NK-92 (cell line): ENCODE measurements at regions not wholly inside any gene's neighbourhood (a gene's known extent, or its start where the extent isn't known, plus 50 kb on each side); places are given as distances from the start of the nearest gene placed in this dataset.

Source experiments
- DNase-seq: peaks from one replicate; lab custom pipeline; 2025; ENCODE audit not compliant: unreplicated experiment; lab: John Stamatoyannopoulos, UW

GRCh38 chr15:93247466-93248121 is 158.6 kb upstream of the RGMA start:
- DNase-seq: no peak

GRCh38 chr15:93246266-93247242 is 157.5 kb upstream of the RGMA start:
- no peak for DNase-seq

GRCh38 chr15:93245661-93246042 is 156.6 kb upstream of the RGMA start:
- no peak for DNase-seq

GRCh38 chr15:93244696-93245660 is 156.0 kb upstream of the RGMA start:
- DNase-seq: no peak

GRCh38 chr15:93243573-93243972 is 154.6 kb upstream of the RGMA start:
- DNase-seq: no peak

- no peak for DNase-seq
Measured at GRCh38 chr15:93241696-93242585, 152.9 kb upstream of the RGMA start.

- DNase-seq: no peak
Measured at GRCh38 chr15:93239993-93240392, 151.0 kb upstream of the RGMA start.

GRCh38 chr15:93239591-93239990 is 150.6 kb upstream of the RGMA start:
- no peak for DNase-seq

- no peak for DNase-seq
Measured at GRCh38 chr15:93238641-93239040, 149.6 kb upstream of the RGMA start.

GRCh38 chr15:93235926-93236780 is 147.1 kb upstream of the RGMA start:
- no peak for DNase-seq

- DNase-seq: no peak
Measured at GRCh38 chr15:93235269-93235668, 146.3 kb upstream of the RGMA start.

- DNase-seq: no peak
Measured at GRCh38 chr15:93233710-93234109, 144.7 kb upstream of the RGMA start.

GRCh38 chr15:93232845-93233244 is 143.8 kb upstream of the RGMA start:
- DNase-seq: no peak

- DNase-seq: no peak
Measured at GRCh38 chr15:93231994-93232393, 143.0 kb upstream of the RGMA start.

GRCh38 chr15:93231261-93231925 is 142.4 kb upstream of the RGMA start:
- no peak for DNase-seq

- no peak for DNase-seq
Measured at GRCh38 chr15:93228546-93228945, 139.5 kb upstream of the RGMA start.

GRCh38 chr15:93223803-93224202 is 134.8 kb upstream of the RGMA start:
- DNase-seq: no peak

- DNase-seq: no peak
Measured at GRCh38 chr15:93221759-93222158, 132.7 kb upstream of the RGMA start.
